Muscle layer of duodenum (tissue), 2 donors: ENCODE measurements at regions not wholly inside any gene's neighbourhood (a gene's known extent, or its start where the extent isn't known, plus 50 kb on each side); places are given as distances from the start of the nearest gene placed in this dataset.
"Not testable (repeated sequence)": the region's sequence is repeated elsewhere in the genome, so short reads cannot be mapped to it uniquely, and the experiment has no call there.

Experiments
- H3K27ac ChIP-seq: one replicate; pipeline ENCODE4 v1.7.0; 2013; ENCODE audit warnings: mild to moderate bottlenecking, low read length
- H3K27me3 ChIP-seq: one replicate; pipeline ENCODE4 v1.7.0; 2013; ENCODE audit warnings: low read depth, mild to moderate bottlenecking, control low read depth, low read length
- H3K36me3 ChIP-seq, 2 donors: one replicate each; pipeline ENCODE4 v1.7.0; 2013; ENCODE audit warnings: low read length in 2 of 2, control low read depth in 1 of 2, mild to moderate bottlenecking in 1 of 2; ENCODE audit not compliant: insufficient read depth in 2 of 2, control insufficient read depth in 1 of 2
- H3K4me1 ChIP-seq, 2 donors: one replicate each; pipeline ENCODE4 v1.7.0; 2013; ENCODE audit warnings: low read length in 2 of 2, mild to moderate bottlenecking in 2 of 2, control low read depth in 1 of 2, moderate library complexity in 1 of 2; ENCODE audit not compliant: insufficient read depth in 2 of 2, control insufficient read depth in 1 of 2
- H3K4me3 ChIP-seq, 2 donors: one replicate each; pipeline ENCODE4 v1.7.0; 2013; ENCODE audit warnings: low read length in 2 of 2, low read depth in 1 of 2, mild to moderate bottlenecking in 1 of 2
- H3K9me3 ChIP-seq, 2 donors: one replicate each; pipeline ENCODE4 v1.7.0; 2013; ENCODE audit warnings: low read length in 2 of 2, control low read depth in 1 of 2, mild to moderate bottlenecking in 1 of 2; ENCODE audit not compliant: control insufficient read depth in 1 of 2
- donor health status: healthy.

DNA sequence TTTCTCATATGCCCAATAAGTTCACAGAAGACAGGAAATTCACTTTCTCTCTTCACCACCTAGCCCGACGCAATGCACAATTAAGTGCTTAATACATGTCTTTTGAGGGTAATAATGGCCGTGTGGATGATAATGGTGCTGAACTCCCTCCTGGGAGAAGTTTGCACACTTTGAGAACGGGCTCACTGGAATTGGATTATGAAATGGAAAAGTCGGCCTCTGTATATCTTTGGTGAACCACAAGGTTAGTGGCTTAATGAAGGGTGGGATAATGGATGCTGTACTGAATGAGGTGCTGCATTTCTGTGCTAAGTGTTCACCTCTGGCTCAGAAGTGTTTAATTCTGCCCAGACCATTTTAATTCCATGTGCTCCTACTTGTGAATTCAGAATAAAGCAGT, 207.5 kb downstream of the IRX2 start:
- no peaks in the 10 kb centered on the region for H3K4me1 ChIP-seq
- no peaks in the 10 kb centered on the region for H3K27me3 ChIP-seq
- H3K27ac ChIP-seq = no peak overlapping the region
- H3K36me3 ChIP-seq = no peaks in the 10 kb centered on the region
- H3K9me3 ChIP-seq = no peaks in the 10 kb centered on the region
- H3K4me3 ChIP-seq = no peak overlapping the region

DNA sequence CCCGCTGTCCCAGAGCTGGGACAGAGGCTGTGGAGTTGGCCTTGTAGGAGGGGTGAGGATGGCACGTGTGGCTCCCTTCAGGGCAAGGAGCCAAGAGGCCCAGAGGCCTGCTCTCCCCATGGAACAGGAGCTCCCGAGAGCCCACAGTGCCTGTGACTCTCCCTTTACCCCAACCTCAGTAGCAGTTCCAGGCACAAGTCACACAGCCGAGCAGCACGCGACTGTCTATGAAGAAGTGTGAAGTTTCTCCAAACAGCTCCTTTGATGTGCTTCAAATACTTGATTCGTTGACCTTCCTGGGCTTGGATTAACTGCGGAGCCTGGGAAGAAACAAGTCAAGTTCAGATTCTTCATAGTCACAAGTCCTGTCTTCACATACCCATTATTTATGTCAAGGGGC, 208.7 kb downstream of the IRX2 start:
- Histone ChIP-seq H3K36me3 (no peaks in the 10 kb centered on the region), H3K9me3 (no peaks in the 10 kb centered on the region), H3K4me1 (no peaks in the 10 kb centered on the region), H3K27ac (no peak overlapping the region), H3K4me3 (no peak overlapping the region), H3K27me3 (no peaks in the 10 kb centered on the region)

DNA sequence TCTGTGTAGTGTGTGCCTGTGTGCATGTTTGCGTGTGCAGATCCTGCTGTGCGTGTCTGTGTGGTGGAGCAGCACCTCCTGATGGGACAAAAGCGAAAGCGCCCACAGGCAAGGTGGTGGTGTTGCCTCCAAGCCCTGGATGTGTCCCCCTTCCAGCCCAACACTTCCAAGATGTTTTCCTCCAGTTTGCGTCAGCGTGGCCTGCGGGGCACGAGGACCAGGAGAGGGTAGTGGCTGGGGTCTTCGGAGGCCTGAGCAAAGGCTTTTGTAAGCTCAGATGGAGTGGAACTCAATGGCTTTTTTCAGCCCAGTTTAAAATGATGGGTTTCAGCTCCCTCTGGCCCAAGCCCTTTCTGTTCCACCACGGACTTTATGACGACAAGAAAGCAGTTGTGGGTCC, 209.5 kb downstream of the IRX2 start:
- Histone ChIP-seq H3K27me3 (no peaks in the 10 kb centered on the region), H3K4me1 (no peaks in the 10 kb centered on the region), H3K9me3 (peaks cover 0 to 4% of the 10 kb centered on the region in 2 donors), H3K27ac (no peak overlapping the region), H3K4me3 (no peak overlapping the region), H3K36me3 (no peaks in the 10 kb centered on the region)

DNA sequence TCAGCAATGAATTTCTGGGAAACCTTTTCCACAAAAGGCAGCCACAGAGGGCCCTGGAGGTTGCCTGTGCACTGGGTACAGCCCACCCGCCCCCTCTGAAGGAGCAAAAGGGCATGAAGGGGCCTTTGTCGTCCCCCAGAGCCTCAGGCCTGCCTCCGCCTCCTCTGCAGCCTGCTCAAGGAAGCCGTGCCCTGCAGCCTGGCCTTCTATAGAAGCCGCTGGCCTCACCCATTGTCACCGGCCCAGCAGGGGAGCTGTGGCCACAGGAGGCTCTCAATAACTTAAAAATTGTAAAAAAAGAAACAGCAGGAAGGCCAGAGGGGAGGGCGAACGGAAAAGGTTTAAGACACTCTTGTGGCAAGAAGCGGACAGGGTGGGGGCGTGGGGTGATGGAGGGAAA, 213.3 kb downstream of the IRX2 start:
- H3K27ac ChIP-seq = no peak overlapping the region
- no peak overlapping the region for H3K4me3 ChIP-seq
- no peaks in the 10 kb centered on the region for H3K36me3 ChIP-seq
- H3K9me3 ChIP-seq = peaks cover 0 to 14% of the 10 kb centered on the region in 2 donors
- H3K4me1 ChIP-seq = no peaks in the 10 kb centered on the region
- H3K27me3 ChIP-seq = no peaks in the 10 kb centered on the region

DNA sequence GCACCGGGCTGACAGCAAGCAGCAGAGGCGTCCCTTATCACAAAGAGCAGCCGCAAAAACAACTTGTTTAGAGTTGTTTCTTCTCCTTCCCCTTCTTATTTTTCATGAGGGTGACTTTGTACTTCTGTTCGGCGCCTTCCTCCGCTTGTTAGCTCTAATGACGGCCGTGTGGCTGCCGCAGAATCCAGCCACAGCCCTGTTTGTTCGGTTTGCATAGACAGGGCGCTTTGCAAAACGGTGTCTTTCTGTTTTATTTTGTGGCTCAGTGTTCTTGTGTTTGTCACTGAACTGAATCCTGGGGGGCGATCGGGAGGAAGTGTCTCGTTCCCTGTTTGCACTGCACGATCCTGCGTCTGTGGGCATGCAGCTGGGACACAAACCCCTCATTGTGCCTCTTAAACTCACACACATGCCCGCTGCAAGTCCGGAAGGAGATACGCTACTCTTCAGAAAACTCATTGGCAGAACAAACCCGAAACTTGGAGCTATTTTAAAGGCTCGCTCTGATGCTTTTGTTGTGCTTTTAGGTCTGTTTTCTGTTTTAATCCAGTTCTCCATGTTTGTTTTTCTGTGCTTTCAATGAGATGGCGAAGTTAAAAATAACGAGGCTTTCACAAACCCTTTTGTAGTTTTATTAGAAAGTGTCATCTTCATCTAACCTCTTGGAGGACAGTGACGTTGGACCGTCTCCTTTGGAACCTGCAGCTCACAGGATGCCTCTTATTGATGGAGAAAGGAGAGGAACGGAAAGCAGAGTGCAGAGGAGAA, 213.9 kb downstream of the IRX2 start:
- no peaks in the 10 kb centered on the region for H3K36me3 ChIP-seq
- no peak overlapping the region for H3K4me3 ChIP-seq
- no peak overlapping the region for H3K27ac ChIP-seq
- peaks cover 0 to 16% of the 10 kb centered on the region in 2 donors for H3K9me3 ChIP-seq
- H3K4me1 ChIP-seq = no peaks in the 10 kb centered on the region
- H3K27me3 ChIP-seq = no peaks in the 10 kb centered on the region

DNA sequence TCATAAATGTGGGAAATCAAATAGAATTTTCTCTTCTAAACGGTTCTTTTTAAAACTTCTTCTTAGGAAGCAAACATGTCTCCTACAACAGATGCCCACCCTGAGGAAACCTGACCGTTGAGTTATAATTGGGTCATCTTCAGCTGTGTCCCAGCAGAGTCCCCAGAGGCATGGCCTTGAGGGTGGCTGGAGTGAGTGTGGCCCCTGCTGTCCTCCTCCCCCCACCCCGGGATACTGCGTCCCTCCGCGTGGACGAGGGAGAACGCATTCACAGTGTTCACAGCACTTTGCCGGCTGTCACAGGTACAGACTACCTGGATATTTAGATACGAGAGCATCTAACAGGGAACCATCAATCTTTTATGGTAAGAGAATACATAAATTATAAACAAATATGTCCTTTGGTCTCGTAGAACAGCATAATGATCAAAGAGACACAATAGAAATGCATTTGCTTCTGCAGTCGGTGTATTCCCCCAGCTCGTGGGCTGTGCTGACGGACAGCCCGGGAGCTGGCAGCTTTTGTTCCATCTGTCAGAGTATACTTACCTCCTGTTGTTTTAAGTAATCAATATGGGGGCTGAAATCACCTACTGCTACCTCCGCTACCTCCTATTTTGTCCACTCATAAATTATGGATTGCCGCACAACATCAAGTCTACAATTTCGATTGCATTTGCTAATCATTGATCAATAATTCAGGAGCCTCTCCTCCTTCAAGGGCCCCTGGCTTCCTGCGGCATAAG, 214.7 kb downstream of the IRX2 start:
- H3K9me3 ChIP-seq = peaks cover 0 to 16% of the 10 kb centered on the region in 2 donors
- no peaks in the 10 kb centered on the region for H3K36me3 ChIP-seq
- H3K27me3 ChIP-seq = no peaks in the 10 kb centered on the region
- no peaks in the 10 kb centered on the region for H3K4me1 ChIP-seq
- H3K27ac ChIP-seq = no peak overlapping the region
- H3K4me3 ChIP-seq = no peak overlapping the region

DNA sequence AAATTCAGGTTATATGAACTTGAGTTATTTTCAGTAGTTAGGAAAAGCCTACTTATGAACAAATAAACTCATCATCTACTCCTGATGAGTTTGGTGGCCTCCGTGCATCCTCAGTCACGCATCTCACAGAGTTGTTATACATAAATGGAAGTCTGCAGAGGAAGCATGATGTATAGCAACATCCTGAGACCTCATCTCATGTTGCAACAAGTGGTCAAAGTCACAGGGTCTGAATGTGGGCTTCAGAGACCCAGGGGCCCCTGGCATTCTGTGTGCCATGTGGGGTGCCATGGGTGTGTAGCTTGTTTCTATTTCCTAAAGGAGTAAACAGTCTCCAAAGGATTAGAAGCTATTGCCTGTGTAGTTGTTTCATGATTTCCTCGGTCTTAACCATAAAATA, 216.5 kb downstream of the IRX2 start:
- Histone ChIP-seq H3K36me3 (no peaks in the 10 kb centered on the region), H3K27me3 (no peaks in the 10 kb centered on the region), H3K4me1 (no peaks in the 10 kb centered on the region), H3K4me3 (no peak overlapping the region), H3K9me3 (peaks cover 0 to 16% of the 10 kb centered on the region in 2 donors), H3K27ac (no peak overlapping the region)

DNA sequence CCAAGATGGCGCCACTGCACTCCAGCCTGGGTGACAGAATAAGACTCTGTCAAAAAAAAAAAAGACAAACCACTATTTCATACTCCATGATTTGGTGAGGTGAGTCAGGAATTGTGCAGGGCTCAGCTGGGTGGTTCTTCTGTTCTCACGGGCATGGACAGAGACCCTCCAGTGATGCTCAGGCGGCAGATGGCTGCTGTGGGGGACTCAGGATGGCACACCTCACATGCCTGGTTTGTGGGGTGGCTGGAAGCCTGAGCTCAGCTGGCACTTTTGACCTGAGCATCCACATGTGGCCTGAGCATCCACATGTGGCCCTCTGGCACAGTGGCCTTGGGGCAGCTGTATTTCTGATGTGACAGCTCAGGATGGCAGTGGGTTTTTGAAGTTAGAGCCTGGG, 217.2 kb downstream of the IRX2 start:
- Histone ChIP-seq H3K27me3 (no peaks in the 10 kb centered on the region), H3K9me3 (peaks cover 0 to 16% of the 10 kb centered on the region in 2 donors), H3K4me3 (no peak overlapping the region), H3K36me3 (no peaks in the 10 kb centered on the region), H3K27ac (no peak overlapping the region), H3K4me1 (no peaks in the 10 kb centered on the region)

DNA sequence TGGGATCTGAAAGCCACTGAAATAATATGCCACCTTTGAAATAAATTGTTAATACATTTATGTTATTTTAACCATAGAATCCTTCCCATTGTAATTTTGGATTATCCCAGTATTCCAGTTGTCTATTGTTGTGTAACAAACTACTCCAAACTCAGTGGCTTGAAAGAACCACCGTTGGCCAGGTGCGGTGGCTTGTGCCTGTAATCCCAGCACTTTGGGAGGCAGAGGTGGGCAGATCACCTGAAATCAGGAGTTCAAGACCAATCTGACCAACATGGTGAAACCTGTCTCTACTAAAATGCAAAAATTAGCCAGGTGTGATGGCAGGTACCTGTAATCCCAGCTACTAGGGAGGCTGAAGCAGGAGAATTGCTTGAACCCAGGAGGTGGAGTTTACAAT, 217.6 kb downstream of the IRX2 start:
- not testable (repeated sequence) for H3K4me1 ChIP-seq, H3K4me3 ChIP-seq, H3K27ac ChIP-seq, H3K27me3 ChIP-seq, H3K36me3 ChIP-seq
- H3K9me3 ChIP-seq = peaks cover 0 to 16% of the 10 kb centered on the region in 2 donors

DNA sequence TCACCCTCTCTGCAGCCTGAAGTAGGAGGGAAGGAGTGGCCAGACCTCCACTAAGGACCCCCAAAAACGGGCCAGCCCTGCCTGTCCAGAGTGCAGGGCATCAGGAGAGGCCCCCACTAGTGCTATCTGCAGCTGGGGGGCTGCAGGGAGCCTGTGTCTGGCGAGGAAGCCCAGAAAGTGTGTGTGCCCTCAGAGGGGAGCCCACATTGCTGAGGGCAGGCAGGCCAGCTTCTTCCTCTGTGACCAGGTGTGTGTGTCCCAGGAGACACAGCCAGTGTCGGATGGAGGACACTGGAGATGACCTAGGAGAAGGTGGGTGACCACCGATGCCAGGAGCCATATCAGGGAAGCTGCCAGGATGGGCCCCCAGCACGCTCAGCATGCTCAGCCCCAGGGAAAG, 218.7 kb downstream of the IRX2 start:
- Histone ChIP-seq H3K27ac (no peak overlapping the region), H3K36me3 (no peaks in the 10 kb centered on the region), H3K27me3 (no peaks in the 10 kb centered on the region), H3K9me3 (peaks cover 0 to 16% of the 10 kb centered on the region in 2 donors), H3K4me3 (no peak overlapping the region), H3K4me1 (no peaks in the 10 kb centered on the region)

DNA sequence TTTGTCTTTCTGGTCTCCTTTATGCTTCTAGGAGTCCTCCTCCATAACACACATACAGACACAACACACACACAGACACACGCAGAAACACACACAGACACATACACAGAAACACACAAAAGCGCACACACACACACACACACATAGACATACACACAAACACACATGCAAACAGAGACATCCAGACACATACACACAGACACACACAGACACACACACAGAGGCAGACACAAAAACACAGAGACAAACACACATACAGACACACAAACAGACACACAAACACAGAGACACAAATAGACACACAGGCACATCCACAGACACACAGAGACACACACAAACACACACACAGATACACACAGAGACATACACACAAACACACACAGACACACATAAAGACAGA, 220.2 kb downstream of the IRX2 start:
- H3K4me1 ChIP-seq = no peaks in the 10 kb centered on the region
- H3K4me3 ChIP-seq = no peak overlapping the region
- no peak overlapping the region for H3K27ac ChIP-seq

More for the DNA sequence above, 220.2 kb downstream of the IRX2 start:
- no peaks in the 10 kb centered on the region for H3K27me3 ChIP-seq
- no peaks in the 10 kb centered on the region for H3K36me3 ChIP-seq
- peaks cover 0 to 13% of the 10 kb centered on the region in 2 donors for H3K9me3 ChIP-seq
